ENCODE measurements at regions not wholly inside any gene's neighbourhood (a gene's known extent, or its start where the extent isn't known, plus 50 kb on each side); places are given as distances from the start of the nearest gene placed in this dataset.

- TF ChIP-seq CTCF (IDR thresholded peaks at IDR 0.05) (no peak), POLR2A (IDR thresholded peaks at IDR 0.05) (no peak)
Observed at GRCh38 chrX:96611619-96612362, 72.9 kb upstream of the DIAPH2 start.

Data from right lobe of liver (tissue), 4 donors.